Stomach (tissue), 4 donors: ENCODE measurements at regions not wholly inside any gene's neighbourhood (a gene's known extent, or its start where the extent isn't known, plus 50 kb on each side); places are given as distances from the start of the nearest gene placed in this dataset.
"Not testable (repeated sequence)": the region's sequence is repeated elsewhere in the genome, so short reads cannot be mapped to it uniquely, and the experiment has no call there.

Experiments used
- CTCF ChIP-seq, 7 experiments: fragments of 450-650 bp in 4 of 7; fragments of 200-600 bp in 3 of 7; sonication (generic) in 3 of 7; IDR thresholded peaks; one replicate each; pipeline ENCODE4 v1.5.1; 2016 to 2019; ENCODE audit warnings: antibody characterized with exemption in 7 of 7, control low read depth in 2 of 7, mild to moderate bottlenecking in 1 of 7
- EP300 ChIP-seq: sonication (generic); formaldehyde crosslinking; IDR thresholded peaks from one replicate; pipeline ENCODE4 v1.6.1; 2017; ENCODE audit warnings: antibody characterized with exemption
- POLR2A ChIP-seq, 4 donors: fragments of 450-650 bp; IDR thresholded peaks; one replicate each; pipeline ENCODE4 v1.6.1; 2016; ENCODE audit warnings: antibody characterized with exemption in 4 of 4, control low read depth in 2 of 4, mild to moderate bottlenecking in 1 of 4, moderate library complexity in 1 of 4
- POLR2AphosphoS5 ChIP-seq, 3 donors: sonication (generic); formaldehyde crosslinking; IDR thresholded peaks; one replicate each; pipeline ENCODE4 v1.6.1; 2016; ENCODE audit warnings: antibody characterized with exemption in 3 of 3

DNA sequence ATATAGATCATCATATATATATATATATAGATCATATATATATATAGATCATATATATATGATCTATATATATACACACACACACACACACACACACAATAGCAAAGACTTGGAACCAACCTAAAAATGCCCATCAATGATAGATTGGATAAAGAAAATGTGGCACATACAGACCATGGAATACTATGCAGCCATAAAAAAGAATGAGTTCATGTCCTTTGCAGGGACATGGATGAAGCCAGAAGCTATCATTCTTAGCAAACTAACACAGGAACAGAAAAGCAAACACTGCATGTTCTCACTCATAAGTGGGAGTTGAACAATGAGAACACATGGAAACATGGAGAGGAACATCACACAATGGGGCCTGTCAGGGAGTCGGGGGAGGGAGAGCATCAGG, 285.6 kb upstream of the FN1 start:
- TF ChIP-seq CTCF (IDR thresholded peaks at IDR 0.05); POLR2AphosphoS5 (IDR thresholded peaks at IDR 0.05); POLR2A (IDR thresholded peaks at IDR 0.05); EP300: not testable (repeated sequence)
